ENCODE measurements at regions not wholly inside any gene's neighbourhood (a gene's known extent, or its start where the extent isn't known, plus 50 kb on each side); places are given as distances from the start of the nearest gene placed in this dataset.
"Not testable (repeated sequence)": the region's sequence is repeated elsewhere in the genome, so short reads cannot be mapped to it uniquely, and the experiment has no call there.

DNA sequence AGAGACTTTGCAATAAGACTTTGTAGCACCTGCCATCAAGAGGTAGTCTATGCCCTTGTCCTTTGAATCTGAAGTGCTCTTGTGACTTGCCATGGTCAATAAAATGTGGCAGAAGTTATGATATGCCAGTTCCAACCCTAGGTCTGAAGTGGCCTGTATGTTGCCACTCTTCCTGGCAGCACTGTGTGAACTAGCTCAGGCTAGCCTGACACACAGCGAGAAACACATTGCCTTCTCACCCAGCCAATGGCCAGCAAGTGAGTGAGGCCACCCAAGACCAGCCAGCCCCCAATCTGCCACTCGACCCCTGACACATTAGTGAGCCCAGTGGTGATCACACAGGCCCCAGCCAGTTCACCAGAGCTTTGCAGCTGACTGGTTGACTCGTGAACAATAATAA lies 52.7 kb upstream of the OSMR start:
- no peak overlapping the region for H3K4me3 ChIP-seq
- H3K4me2 ChIP-seq, result no peak overlapping the region
- H3K9ac ChIP-seq, result no peak overlapping the region
- no peaks in the 10 kb centered on the region for H3K9me3 ChIP-seq
- no peaks in the 10 kb centered on the region for H3K36me3 ChIP-seq
- no peak for TF ChIP-seq Cebpa-rat (IDR thresholded peaks at IDR 0.05)
- H3K4me1 ChIP-seq, result no peaks in the 10 kb centered on the region
- no peaks in the 10 kb centered on the region for H3K27me3 ChIP-seq
- H4K20me1 ChIP-seq, result no peaks in the 10 kb centered on the region
- no peak overlapping the region for H3K27ac ChIP-seq

DNA sequence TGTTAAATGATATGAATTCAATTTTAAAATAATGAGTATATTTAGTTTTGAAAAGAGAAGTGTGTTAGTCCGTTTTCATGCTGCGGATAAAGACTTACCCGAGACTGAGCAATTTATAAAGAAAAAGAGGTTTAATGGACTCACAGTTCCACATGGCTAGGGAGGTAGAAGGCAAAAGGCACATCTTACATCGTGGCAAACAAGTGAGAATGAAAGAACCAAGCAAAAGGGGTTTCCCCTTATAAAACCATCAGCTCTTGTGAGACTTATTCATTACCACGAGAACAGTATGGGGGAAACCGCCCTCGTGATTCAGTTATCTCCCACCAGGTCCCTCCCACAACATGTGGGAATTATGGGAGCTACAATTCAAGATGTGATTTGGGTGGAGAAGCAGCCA lies 51.8 kb upstream of the OSMR start:
- H3K4me2 ChIP-seq, H3K27me3 ChIP-seq, H3K9me3 ChIP-seq, H4K20me1 ChIP-seq, H3K27ac ChIP-seq, H3K4me3 ChIP-seq, H3K9ac ChIP-seq, H3K36me3 ChIP-seq, H3K4me1 ChIP-seq: not testable (repeated sequence)

DNA sequence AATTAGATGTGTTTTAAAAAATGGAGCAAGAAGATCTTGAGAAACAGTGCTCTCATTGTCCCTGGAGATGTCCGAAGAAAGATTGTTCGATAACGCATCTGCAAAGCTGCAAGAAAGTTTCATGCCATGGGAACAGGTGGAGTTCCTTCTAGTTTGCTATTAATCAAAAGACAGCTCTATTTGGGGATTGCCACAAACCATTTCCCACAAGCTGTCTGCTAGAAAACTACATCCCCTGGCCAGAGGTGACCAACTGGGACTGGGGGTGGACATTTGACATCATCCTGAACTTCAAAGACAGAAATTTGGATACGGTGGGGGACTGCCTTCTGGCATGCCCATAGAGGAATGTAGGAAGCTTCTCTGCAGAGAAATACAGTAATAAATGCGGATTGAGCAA lies 50.8 kb upstream of the OSMR start:
- Histone ChIP-seq H3K27ac (no peak overlapping the region), H3K4me1 (no peaks in the 10 kb centered on the region)

DNA sequence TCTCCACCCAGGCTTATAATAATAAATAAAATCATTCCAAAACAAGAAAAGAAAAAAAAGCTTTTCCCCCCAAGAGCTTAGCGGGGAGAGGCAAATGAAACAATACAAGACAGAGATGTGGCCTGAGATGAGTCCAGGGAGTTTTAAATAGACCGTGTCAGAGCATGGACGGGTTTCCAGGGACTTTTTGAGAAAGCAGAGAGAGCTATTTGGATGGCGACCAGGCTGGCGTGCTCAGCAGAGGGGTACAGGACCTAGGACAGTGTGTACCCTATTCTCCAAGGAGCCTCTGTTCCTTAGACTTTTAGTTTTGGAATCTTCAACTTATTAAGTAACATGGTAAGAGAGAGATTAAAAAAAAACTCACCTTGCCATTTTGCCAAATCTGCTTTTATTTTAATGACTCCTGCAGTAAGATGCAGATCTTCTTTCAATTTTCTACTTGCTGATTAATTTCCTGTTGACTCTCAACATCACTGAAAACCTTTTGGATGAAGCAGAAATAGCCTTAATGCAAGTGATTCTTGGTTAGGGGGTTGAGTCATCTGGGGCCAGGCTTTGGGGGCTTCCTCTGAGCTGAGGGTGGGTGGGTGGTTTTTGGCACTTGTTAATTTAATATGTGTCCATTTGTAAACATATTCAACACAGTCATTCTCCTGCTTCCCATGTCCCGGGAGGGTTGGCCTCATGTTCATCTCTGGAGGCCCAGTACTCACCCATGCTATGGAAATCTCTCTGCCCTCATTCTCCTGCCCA lies 49.6 kb upstream of the OSMR start:
- H3K4me1 ChIP-seq, result peaks cover 5% of the 10 kb centered on the region; the same call in 1 of the 2 replicates
- no peak overlapping the region for H3K9ac ChIP-seq
- no peaks in the 10 kb centered on the region for H3K27me3 ChIP-seq
- no peaks in the 10 kb centered on the region for H3K9me3 ChIP-seq
- H3K4me3 ChIP-seq, result no peak overlapping the region
- H3K4me2 ChIP-seq, result no peak overlapping the region
- TF ChIP-seq Cebpa-rat (IDR thresholded peaks at IDR 0.05), result no peak
- no peaks in the 10 kb centered on the region for H3K36me3 ChIP-seq
- no peak overlapping the region for H3K27ac ChIP-seq
- H4K20me1 ChIP-seq, result no peaks in the 10 kb centered on the region

More for the DNA sequence above, 50.8 kb upstream of the OSMR start:
- Histone ChIP-seq H3K9me3 (no peaks in the 10 kb centered on the region), H3K4me3 (no peak overlapping the region), H4K20me1 (no peaks in the 10 kb centered on the region), H3K9ac (no peak overlapping the region), H3K27me3 (no peaks in the 10 kb centered on the region), H3K4me2 (no peak overlapping the region), H3K36me3 (no peaks in the 10 kb centered on the region)
- TF ChIP-seq Cebpa-rat (IDR thresholded peaks at IDR 0.05), result no peak
